ENCODE measurements at regions not wholly inside any gene's neighbourhood (a gene's known extent, or its start where the extent isn't known, plus 50 kb on each side); places are given as distances from the start of the nearest gene placed in this dataset.
"Not testable (repeated sequence)": the region's sequence is repeated elsewhere in the genome, so short reads cannot be mapped to it uniquely, and the experiment has no call there.

- peaks cover 15% of the 10 kb centered on the region for H3K9me3 Mint-ChIP-seq
- no peaks in the 10 kb centered on the region for H3K4me1 Mint-ChIP-seq
- DNase-seq: no peak
- H3K4me3 Mint-ChIP-seq: no peak overlapping the region
- H3K27ac Mint-ChIP-seq: no peak overlapping the region
- no peaks in the 10 kb centered on the region for H3K36me3 Mint-ChIP-seq (ENCODE audit: low read depth)
- CTCF ChIA-PET: no interaction called here
- no peaks in the 10 kb centered on the region for H3K27me3 Mint-ChIP-seq
- POLR2A ChIA-PET: no interaction called here
Measured at GRCh38 chr15:96849271-96849900, 518.9 kb downstream of the NR2F2 start.

GRCh38 chr15:96851613-96852012 is 521.1 kb downstream of the NR2F2 start:
- Mint-ChIP-seq H3K4me3 (no peak overlapping the region), H3K9me3 (peaks cover 12% of the 10 kb centered on the region), H3K27ac (no peak overlapping the region), H3K4me1 (no peaks in the 10 kb centered on the region), H3K27me3 (no peaks in the 10 kb centered on the region), H3K36me3 (ENCODE audit: low read depth) (no peaks in the 10 kb centered on the region)
- ChIA-PET POLR2A (no interaction called here), CTCF (no interaction called here)
- no peak for DNase-seq

- no peaks in the 10 kb centered on the region for H3K4me1 Mint-ChIP-seq
- H3K27ac Mint-ChIP-seq: no peak overlapping the region
- CTCF ChIA-PET: no interaction called here
Measured at GRCh38 chr15:96858694-96859093, 528.2 kb downstream of the NR2F2 start.

GRCh38 chr15:96860741-96861140 is 530.2 kb downstream of the NR2F2 start:
- H3K9me3 Mint-ChIP-seq: peaks cover 1% of the 10 kb centered on the region
- H3K27me3 Mint-ChIP-seq: no peaks in the 10 kb centered on the region
- no peak overlapping the region for H3K4me3 Mint-ChIP-seq
- no peak overlapping the region for H3K27ac Mint-ChIP-seq
- H3K4me1 Mint-ChIP-seq: no peaks in the 10 kb centered on the region
- CTCF ChIA-PET: no interaction called here
- no peak for DNase-seq
- POLR2A ChIA-PET: no interaction called here
- H3K36me3 Mint-ChIP-seq (ENCODE audit: low read depth): no peaks in the 10 kb centered on the region

More at GRCh38 chr15:96858694-96859093, 528.2 kb downstream of the NR2F2 start:
- POLR2A ChIA-PET: no interaction called here
- H3K9me3 Mint-ChIP-seq: peaks cover 7% of the 10 kb centered on the region
- no peaks in the 10 kb centered on the region for H3K27me3 Mint-ChIP-seq
- no peak overlapping the region for H3K4me3 Mint-ChIP-seq
- DNase-seq: no peak
- no peaks in the 10 kb centered on the region for H3K36me3 Mint-ChIP-seq (ENCODE audit: low read depth)

GRCh38 chr15:96867992-96868391 is 537.5 kb downstream of the NR2F2 start:
- POLR2A ChIA-PET: no interaction called here
- no peaks in the 10 kb centered on the region for H3K27me3 Mint-ChIP-seq
- no peak for DNase-seq
- no peak overlapping the region for H3K27ac Mint-ChIP-seq
- H3K4me1 Mint-ChIP-seq: no peaks in the 10 kb centered on the region
- CTCF ChIA-PET: no interaction called here
- no peak overlapping the region for H3K4me3 Mint-ChIP-seq
- no peaks in the 10 kb centered on the region for H3K36me3 Mint-ChIP-seq (ENCODE audit: low read depth)
- H3K9me3 Mint-ChIP-seq: peaks cover 5% of the 10 kb centered on the region

- DNase-seq: no peak
- H3K27me3 Mint-ChIP-seq: no peaks in the 10 kb centered on the region
- ChIA-PET POLR2A (no interaction called here), CTCF (no interaction called here)
- peaks cover 5% of the 10 kb centered on the region for H3K9me3 Mint-ChIP-seq
- no peaks in the 10 kb centered on the region for H3K36me3 Mint-ChIP-seq (ENCODE audit: low read depth)
- H3K27ac Mint-ChIP-seq: no peak overlapping the region
- H3K4me1 Mint-ChIP-seq: no peaks in the 10 kb centered on the region
- no peak overlapping the region for H3K4me3 Mint-ChIP-seq
Measured at GRCh38 chr15:96869122-96869521, 538.6 kb downstream of the NR2F2 start.

GRCh38 chr15:96869790-96870189 is 539.3 kb downstream of the NR2F2 start:
- no peaks in the 10 kb centered on the region for H3K36me3 Mint-ChIP-seq (ENCODE audit: low read depth)
- POLR2A ChIA-PET: no interaction called here
- H3K27ac Mint-ChIP-seq: no peak overlapping the region

GRCh38 chr15:96870580-96870979 is 540.1 kb downstream of the NR2F2 start:
- Mint-ChIP-seq H3K4me1 (no peaks in the 10 kb centered on the region), H3K27me3 (no peaks in the 10 kb centered on the region), H3K9me3 (peaks cover 5% of the 10 kb centered on the region), H3K36me3 (ENCODE audit: low read depth) (no peaks in the 10 kb centered on the region), H3K4me3 (no peak overlapping the region), H3K27ac (no peak overlapping the region)
- POLR2A ChIA-PET: no interaction called here
- CTCF ChIA-PET: no interaction called here
- DNase-seq: no peak

More at GRCh38 chr15:96869790-96870189, 539.3 kb downstream of the NR2F2 start:
- Mint-ChIP-seq H3K9me3 (peaks cover 5% of the 10 kb centered on the region), H3K4me1 (no peaks in the 10 kb centered on the region), H3K4me3 (no peak overlapping the region), H3K27me3 (no peaks in the 10 kb centered on the region)
- CTCF ChIA-PET: no interaction called here
- DNase-seq: no peak

GRCh38 chr15:96877442-96877841 is 546.9 kb downstream of the NR2F2 start:
- H3K27ac Mint-ChIP-seq; H3K4me1 Mint-ChIP-seq; DNase-seq; H3K9me3 Mint-ChIP-seq; POLR2A ChIA-PET; CTCF ChIA-PET; H3K27me3 Mint-ChIP-seq; H3K4me3 Mint-ChIP-seq; H3K36me3 Mint-ChIP-seq (ENCODE audit: low read depth): not testable (repeated sequence)

- no peaks in the 10 kb centered on the region for H3K9me3 Mint-ChIP-seq
- ChIA-PET CTCF (no interaction called here), POLR2A (no interaction called here)
- H3K27ac Mint-ChIP-seq: no peak overlapping the region
- H3K27me3 Mint-ChIP-seq: no peaks in the 10 kb centered on the region
- DNase-seq: no peak
- no peak overlapping the region for H3K4me3 Mint-ChIP-seq
- H3K36me3 Mint-ChIP-seq (ENCODE audit: low read depth): no peaks in the 10 kb centered on the region
- no peaks in the 10 kb centered on the region for H3K4me1 Mint-ChIP-seq
Measured at GRCh38 chr15:96878129-96878528, 547.6 kb downstream of the NR2F2 start.

- peaks cover 2% of the 10 kb centered on the region for H3K9me3 Mint-ChIP-seq
- H3K36me3 Mint-ChIP-seq (ENCODE audit: low read depth): no peaks in the 10 kb centered on the region
- no peaks in the 10 kb centered on the region for H3K27me3 Mint-ChIP-seq
- H3K27ac Mint-ChIP-seq: no peak overlapping the region
- DNase-seq: no peak
- ChIA-PET CTCF (no interaction called here), POLR2A (no interaction called here)
- no peak overlapping the region for H3K4me3 Mint-ChIP-seq
- H3K4me1 Mint-ChIP-seq: no peaks in the 10 kb centered on the region
Measured at GRCh38 chr15:96882121-96882772, 551.7 kb downstream of the NR2F2 start.

- Mint-ChIP-seq H3K27me3 (no peaks in the 10 kb centered on the region), H3K4me3 (no peak overlapping the region), H3K27ac (no peak overlapping the region), H3K36me3 (ENCODE audit: low read depth) (no peaks in the 10 kb centered on the region), H3K9me3 (peaks cover 5% of the 10 kb centered on the region), H3K4me1 (peaks cover 10% of the 10 kb centered on the region)
- DNase-seq: no peak
- ChIA-PET CTCF (no interaction called here), POLR2A (no interaction called here)
Measured at GRCh38 chr15:96887730-96888129, 557.2 kb downstream of the NR2F2 start.

- Mint-ChIP-seq H3K27ac (no peak overlapping the region), H3K27me3 (no peaks in the 10 kb centered on the region), H3K9me3 (peaks cover 5% of the 10 kb centered on the region), H3K4me1 (peaks cover 10% of the 10 kb centered on the region), H3K4me3 (no peak overlapping the region), H3K36me3 (ENCODE audit: low read depth) (no peaks in the 10 kb centered on the region)
- POLR2A ChIA-PET: no interaction called here
- DNase-seq: no peak
- CTCF ChIA-PET: no interaction called here
Measured at GRCh38 chr15:96888764-96889163, 558.3 kb downstream of the NR2F2 start.

Measured in activated CD4-positive, alpha-beta T cell treated with anti-CD3 and anti-CD28 coated beads, Interleukin-2, amount 10 ng/mL, durations not matched to agents 7 days and 5 days (primary cell).